Activated CD4-positive, alpha-beta memory T cell treated with anti-CD3 and anti-CD28 coated beads for 36 hours (primary cell): ENCODE measurements at regions not wholly inside any gene's neighbourhood (a gene's known extent, or its start where the extent isn't known, plus 50 kb on each side); places are given as distances from the start of the nearest gene placed in this dataset.

Source experiments
- CTCF ChIA-PET: fragments of 350-600 bp; sonication (Branson Sonifier 250); formaldehyde crosslinking; loops from one replicate; lab custom pipeline; 2021; ENCODE audit warnings: antibody characterized with exemption, inconsistent platforms; lab: Charles Lee
- POLR2A ChIA-PET: fragments of 350-600 bp; sonication (Branson Sonifier 250); formaldehyde crosslinking; loops from one replicate; lab custom pipeline; 2021; ENCODE audit warnings: antibody characterized with exemption; lab: Charles Lee
- DNase-seq: peaks from one replicate; pipeline ENCODE4 v3.0.0-alpha.2; 2020
- H3K27ac Mint-ChIP-seq: one replicate; pipeline ENCODE4 v1.8.0; 2021; ENCODE audit warnings: mixed read lengths
- H3K27me3 Mint-ChIP-seq: one replicate; pipeline ENCODE4 v1.8.0; 2021; ENCODE audit warnings: mixed read lengths
- H3K36me3 Mint-ChIP-seq: one replicate; pipeline ENCODE4 v1.8.0; 2021; ENCODE audit warnings: mixed read lengths
- H3K4me1 Mint-ChIP-seq: one replicate; pipeline ENCODE4 v1.8.0; 2021; ENCODE audit warnings: low read depth, mixed read lengths
- H3K4me3 Mint-ChIP-seq: one replicate; pipeline ENCODE4 v1.8.0; 2021; ENCODE audit warnings: mild to moderate bottlenecking, mixed read lengths
- H3K9me3 Mint-ChIP-seq: one replicate; pipeline ENCODE4 v1.8.0; 2021; ENCODE audit warnings: mixed read lengths
- intact Hi-C: fragments of 100-400 bp; cut with micrococcal nuclease; formaldehyde crosslinking; loops from one replicate; pipeline ENCODE4 v1.15.1; 2023

- ChIA-PET POLR2A (no interaction called here), CTCF (interaction anchor here (1.1 to 3.2 kb wide), 12 partner anchors 10 to 368 kb away, joined by 3 to 27 read pairs (median 4); no protein-coding TSS in a partner anchor)
- Mint-ChIP-seq H3K27me3 (no peaks in the 10 kb centered on the region), H3K4me1 (no peaks in the 10 kb centered on the region), H3K4me3 (no peak overlapping the region), H3K36me3 (no peaks in the 10 kb centered on the region), H3K27ac (no peak overlapping the region), H3K9me3 (no peaks in the 10 kb centered on the region)
- intact Hi-C loops, result loop anchor here (2.0 kb wide), 2 partner anchors 183 to 367 kb away; no protein-coding TSS in a partner anchor
- DNase-seq, result no peak
Observed at GRCh38 chr18:24727685-24728084, 267.2 kb downstream of the HRH4 start.

- no peak overlapping the region for H3K4me3 Mint-ChIP-seq
- no peaks in the 10 kb centered on the region for H3K27me3 Mint-ChIP-seq
- CTCF ChIA-PET, result interaction anchor here (1.2 kb wide), 1 partner anchor 245 kb away, joined by 3 read pairs; no protein-coding TSS in a partner anchor
- no peaks in the 10 kb centered on the region for H3K36me3 Mint-ChIP-seq
- H3K9me3 Mint-ChIP-seq, result no peaks in the 10 kb centered on the region
- DNase-seq, result no peak
- no peaks in the 10 kb centered on the region for H3K4me1 Mint-ChIP-seq
- POLR2A ChIA-PET, result no interaction called here
- H3K27ac Mint-ChIP-seq, result no peak overlapping the region
- intact Hi-C loops, result no loop called here
Observed at GRCh38 chr18:24731158-24731557, 270.7 kb downstream of the HRH4 start.

- DNase-seq, result no peak
- Mint-ChIP-seq H3K36me3 (no peaks in the 10 kb centered on the region), H3K27me3 (no peaks in the 10 kb centered on the region), H3K4me1 (no peaks in the 10 kb centered on the region), H3K9me3 (no peaks in the 10 kb centered on the region), H3K4me3 (no peak overlapping the region), H3K27ac (no peak overlapping the region)
- CTCF ChIA-PET, result no interaction called here
- intact Hi-C loops, result no loop called here
- POLR2A ChIA-PET, result no interaction called here
Observed at GRCh38 chr18:24731981-24732380, 271.5 kb downstream of the HRH4 start.

GRCh38 chr18:24734058-24734457 is 273.6 kb downstream of the HRH4 start:
- ChIA-PET POLR2A (no interaction called here), CTCF (interaction anchor here (0.6 to 1.1 kb wide), 2 partner anchors 9 to 247 kb away, joined by 3 read pairs; no protein-coding TSS in a partner anchor)
- no peak for DNase-seq
- Mint-ChIP-seq H3K36me3 (no peaks in the 10 kb centered on the region), H3K9me3 (no peaks in the 10 kb centered on the region), H3K27ac (no peak overlapping the region), H3K4me1 (no peaks in the 10 kb centered on the region), H3K4me3 (no peak overlapping the region), H3K27me3 (no peaks in the 10 kb centered on the region)
- intact Hi-C loops, result no loop called here

GRCh38 chr18:24735624-24736231 is 275.3 kb downstream of the HRH4 start:
- no peaks in the 10 kb centered on the region for H3K36me3 Mint-ChIP-seq
- H3K4me3 Mint-ChIP-seq, result no peak overlapping the region
- CTCF ChIA-PET, result no interaction called here
- intact Hi-C loops, result no loop called here
- H3K27ac Mint-ChIP-seq, result no peak overlapping the region
- POLR2A ChIA-PET, result no interaction called here
- no peaks in the 10 kb centered on the region for H3K9me3 Mint-ChIP-seq
- H3K27me3 Mint-ChIP-seq, result no peaks in the 10 kb centered on the region
- no peak for DNase-seq
- no peaks in the 10 kb centered on the region for H3K4me1 Mint-ChIP-seq

- no peak overlapping the region for H3K27ac Mint-ChIP-seq
- CTCF ChIA-PET, result interaction anchor here (0.9 to 1.4 kb wide), 2 partner anchors 8 to 10 kb away, joined by 5 read pairs; no protein-coding TSS in a partner anchor
- H3K36me3 Mint-ChIP-seq, result no peaks in the 10 kb centered on the region
- no peak overlapping the region for H3K4me3 Mint-ChIP-seq
- POLR2A ChIA-PET, result no interaction called here
- intact Hi-C loops, result no loop called here
- no peaks in the 10 kb centered on the region for H3K4me1 Mint-ChIP-seq
- DNase-seq, result no peak
- no peaks in the 10 kb centered on the region for H3K27me3 Mint-ChIP-seq
- H3K9me3 Mint-ChIP-seq, result no peaks in the 10 kb centered on the region
Observed at GRCh38 chr18:24736662-24737330, 276.4 kb downstream of the HRH4 start.

GRCh38 chr18:24740829-24741228 is 280.4 kb downstream of the HRH4 start:
- no peak for DNase-seq
- intact Hi-C loops, result no loop called here
- no peak overlapping the region for H3K4me3 Mint-ChIP-seq
- H3K9me3 Mint-ChIP-seq, result no peaks in the 10 kb centered on the region
- no peaks in the 10 kb centered on the region for H3K4me1 Mint-ChIP-seq
- H3K36me3 Mint-ChIP-seq, result no peaks in the 10 kb centered on the region
- H3K27ac Mint-ChIP-seq, result no peak overlapping the region
- CTCF ChIA-PET, result interaction anchor here (1.2 kb wide), 1 partner anchor 14 kb away, joined by 3 read pairs; no protein-coding TSS in a partner anchor
- POLR2A ChIA-PET, result no interaction called here
- no peaks in the 10 kb centered on the region for H3K27me3 Mint-ChIP-seq

- Mint-ChIP-seq H3K4me1 (no peaks in the 10 kb centered on the region), H3K27me3 (no peaks in the 10 kb centered on the region), H3K36me3 (no peaks in the 10 kb centered on the region), H3K9me3 (no peaks in the 10 kb centered on the region), H3K4me3 (no peak overlapping the region), H3K27ac (no peak overlapping the region)
- ChIA-PET POLR2A (no interaction called here), CTCF (no interaction called here)
- intact Hi-C loops, result no loop called here
- DNase-seq, result no peak
Observed at GRCh38 chr18:24741321-24741720, 280.9 kb downstream of the HRH4 start.

- Mint-ChIP-seq H3K4me1 (no peaks in the 10 kb centered on the region), H3K27ac (no peak overlapping the region), H3K9me3 (no peaks in the 10 kb centered on the region), H3K27me3 (no peaks in the 10 kb centered on the region), H3K4me3 (no peak overlapping the region), H3K36me3 (no peaks in the 10 kb centered on the region)
- intact Hi-C loops, result no loop called here
- POLR2A ChIA-PET, result no interaction called here
- CTCF ChIA-PET, result no interaction called here
- DNase-seq, result no peak
Observed at GRCh38 chr18:24741965-24742724, 281.7 kb downstream of the HRH4 start.

- Mint-ChIP-seq H3K27ac (no peak overlapping the region), H3K27me3 (peaks cover 4% of the 10 kb centered on the region), H3K36me3 (no peaks in the 10 kb centered on the region), H3K9me3 (no peaks in the 10 kb centered on the region), H3K4me1 (no peaks in the 10 kb centered on the region), H3K4me3 (no peak overlapping the region)
- ChIA-PET CTCF (no interaction called here), POLR2A (no interaction called here)
- DNase-seq, result no peak
- intact Hi-C loops, result no loop called here
Observed at GRCh38 chr18:24754583-24755253, 294.3 kb downstream of the HRH4 start.

GRCh38 chr18:24756385-24756784 is 295.9 kb downstream of the HRH4 start:
- intact Hi-C loops, result no loop called here
- no peak for DNase-seq
- Mint-ChIP-seq H3K36me3 (no peaks in the 10 kb centered on the region), H3K27me3 (no peaks in the 10 kb centered on the region), H3K27ac (no peak overlapping the region), H3K9me3 (no peaks in the 10 kb centered on the region), H3K4me1 (no peaks in the 10 kb centered on the region), H3K4me3 (no peak overlapping the region)
- ChIA-PET POLR2A (no interaction called here), CTCF (no interaction called here)

- H3K27ac Mint-ChIP-seq, result no peak overlapping the region
- H3K4me1 Mint-ChIP-seq, result no peaks in the 10 kb centered on the region
- H3K36me3 Mint-ChIP-seq, result no peaks in the 10 kb centered on the region
- CTCF ChIA-PET, result no interaction called here
- no peaks in the 10 kb centered on the region for H3K9me3 Mint-ChIP-seq
- POLR2A ChIA-PET, result no interaction called here
- no peak for DNase-seq
- no peak overlapping the region for H3K4me3 Mint-ChIP-seq
- H3K27me3 Mint-ChIP-seq, result no peaks in the 10 kb centered on the region
- intact Hi-C loops, result no loop called here
Observed at GRCh38 chr18:24757134-24757533, 296.7 kb downstream of the HRH4 start.
